HepG2 (cell line): ENCODE measurements at regions not wholly inside any gene's neighbourhood (a gene's known extent, or its start where the extent isn't known, plus 50 kb on each side); places are given as distances from the start of the nearest gene placed in this dataset.
"Not testable (repeated sequence)": the region's sequence is repeated elsewhere in the genome, so short reads cannot be mapped to it uniquely, and the experiment has no call there.

Experiments
- ATAC-seq: fragments of 200-7000 bp; cut with Tn5 transposase; 3 replicates; pipeline ENCODE4 v1.9.1; 2020; ENCODE audit warnings: mild to moderate bottlenecking, moderate library complexity
- BruUV-seq: library from RNA; stranded (reverse); fragments of 400-500 nt; replicated peaks from 2 replicates; lab custom pipeline; 2021; lab: Mats Ljungman, UMichigan
- CTCF ChIA-PET: fragments of 300-600 bp; formaldehyde crosslinking; extraction: SDS; loops from one replicate; lab custom pipeline; 2021; ENCODE audit warnings: low total read pairs, inconsistent platforms, low intra/inter-chr PET ratio; lab: Yijun Ruan, JAX
- POLR2A ChIA-PET: fragments of 350-600 bp; sonication (Branson Sonifier 250); formaldehyde crosslinking; loops from one replicate; lab custom pipeline; 2020; ENCODE audit warnings: antibody characterized with exemption, inconsistent platforms; lab: Yijun Ruan, JAX
- DNase-seq: peaks from one replicate; pipeline ENCODE4 v3.0.0-alpha.2; 2015; ENCODE audit warnings: low spot score
- FAIRE-seq: peaks from 3 replicates; lab custom pipeline; 2011; peaks lifted over from hg19 to GRCh38; lab: Jason Lieb, UNC
- H2AFZ ChIP-seq: one replicate; pipeline ENCODE4 v1.6.1; 2011; ENCODE audit warnings: low read length, inconsistent platforms
- H3K27ac ChIP-seq: fragments of 300-600 bp; 3 replicates; pipeline ENCODE4 v1.8.0; 2011; ENCODE audit warnings: mixed run types, mild to moderate bottlenecking, mixed read lengths, low read length, inconsistent platforms; ENCODE audit not compliant: insufficient read depth; ENCODE audit errors: extremely low read length
- H3K27me3 ChIP-seq, 2 experiments: fragments of 200-600 bp in 1 of 2; 2 replicates in 1 of 2; 3 replicates in 1 of 2; pipeline versions ENCODE4 v1.6.0 to v1.8.0; 2011; ENCODE audit warnings: low read length in 2 of 2, mild to moderate bottlenecking in 2 of 2, moderate library complexity in 2 of 2, inconsistent platforms in 1 of 2; ENCODE audit not compliant: insufficient read depth in 2 of 2, control insufficient read depth in 1 of 2
- H3K36me3 ChIP-seq, 2 experiments: fragments of 200-600 bp in 1 of 2; replicated peaks in 1 of 2; 2 replicates in 1 of 2; 3 replicates in 1 of 2; pipeline versions ENCODE4 v1.5.1 to v1.8.0; 2011; ENCODE audit warnings: low read length in 2 of 2, inconsistent platforms in 1 of 2; ENCODE audit not compliant: insufficient read depth in 2 of 2, control insufficient read depth in 1 of 2
- H3K4me1 ChIP-seq: 2 replicates; pipeline ENCODE4 v1.5.1; 2012; ENCODE audit warnings: low read length, inconsistent platforms; ENCODE audit not compliant: insufficient read depth
- H3K4me2 ChIP-seq: 2 replicates; pipeline ENCODE4 v1.6.0; 2011; ENCODE audit warnings: low read depth, low read length, inconsistent platforms
- H3K4me3 ChIP-seq, 3 experiments: fragments of 200-600 bp in 1 of 3; sonication (generic), shearing (Covaris generic) in 1 of 3; replicated peaks in 1 of 3; 2 replicates each; pipeline ENCODE4 v1.5.1; 2011 to 2016; ENCODE audit warnings: low read length in 3 of 3, inconsistent platforms in 2 of 3, low read depth in 2 of 3, mild to moderate bottlenecking in 2 of 3, control low read depth in 1 of 3, mixed read lengths in 1 of 3; ENCODE audit not compliant: insufficient read depth in 1 of 3
- H3K79me2 ChIP-seq: one replicate; pipeline ENCODE4 v1.6.1; 2011; ENCODE audit warnings: low read length, inconsistent platforms; ENCODE audit not compliant: insufficient read depth
- H3K9ac ChIP-seq: 2 replicates; pipeline ENCODE4 v1.6.0; 2011; ENCODE audit warnings: mild to moderate bottlenecking, low read depth, low read length, inconsistent platforms; ENCODE audit not compliant: insufficient read depth
- H3K9me3 ChIP-seq: 2 replicates; pipeline ENCODE4 v1.5.1; 2012; ENCODE audit warnings: mild to moderate bottlenecking, low read length
- H4K20me1 ChIP-seq: 2 replicates; pipeline ENCODE4 v1.6.0; 2011; ENCODE audit warnings: inconsistent platforms, mild to moderate bottlenecking, low read length, moderate library complexity; ENCODE audit not compliant: insufficient read depth
- SKI ChIP-seq: fragments of 450-650 bp; IDR thresholded peaks from one replicate; pipeline ENCODE4 v1.6.1; 2018; ENCODE audit warnings: mild to moderate bottlenecking; ENCODE audit not compliant: partially characterized antibody
- ZNF253 ChIP-seq: sonication (generic); formaldehyde crosslinking; IDR thresholded peaks from 2 replicates; pipeline ENCODE4 v1.8.0; 2022; ENCODE audit warnings: mild to moderate bottlenecking, missing genetic modification reagents, borderline replicate concordance
- WGBS: methylation state at CpG from one replicate; pipeline ENCODE4 v1.1.6; 2017; ENCODE audit warnings: low lambda C conversion rate; 5-methylcytosine and 5-hydroxymethylcytosine counted together
- in situ Hi-C: cut with HindIII; loops from 2 replicates; pipeline ENCODE4 v1.10.0; 2017; ENCODE audit warnings: low pct_unique_long_range_greater_than_20kb; ENCODE audit not compliant: extremely low pct_ligation_motif_present
- intact Hi-C: fragments of 100-400 bp; cut with micrococcal nuclease; formaldehyde crosslinking; loops from one replicate; pipeline ENCODE4 v1.10.0; 2022; ENCODE audit not compliant: unreplicated experiment
- TF ChIP-seq, protein P1 (sequence below): sonication (generic); formaldehyde crosslinking; IDR thresholded peaks from 2 replicates; pipeline ENCODE4 v1.4.0; 2020; ENCODE audit warnings: missing genetic modification reagents
- TF ChIP-seq, protein P2 (sequence below): sonication (generic); formaldehyde crosslinking; IDR thresholded peaks from 2 replicates; pipeline ENCODE4 v1.4.0; 2020; ENCODE audit warnings: missing genetic modification reagents
- TF ChIP-seq, protein P3 (sequence below): sonication (generic); formaldehyde crosslinking; IDR thresholded peaks from 2 replicates; pipeline ENCODE4 v1.9.0; 2021; ENCODE audit warnings: missing genetic modification reagents, mild to moderate bottlenecking, borderline replicate concordance

DNA sequence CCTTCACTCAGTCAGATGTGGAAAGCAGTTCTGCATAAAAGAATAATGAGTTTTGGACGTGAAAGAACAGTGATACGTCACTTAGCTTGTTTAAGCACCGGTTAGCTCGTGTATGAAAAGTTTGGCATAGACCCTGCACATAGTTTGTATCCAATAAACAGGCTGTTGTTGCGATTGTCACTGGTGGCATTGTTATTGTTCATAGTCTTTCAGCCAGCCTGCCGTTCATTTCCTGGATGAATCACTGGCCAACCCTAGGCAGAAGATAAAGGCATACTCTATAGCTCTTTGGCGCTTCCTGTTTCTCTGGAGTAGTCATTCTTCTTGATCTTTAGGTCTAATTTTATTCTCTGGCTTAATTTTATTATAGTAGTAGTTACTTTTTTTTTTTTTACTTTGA is 57.8 kb upstream of the ANKRD30A start (continued):
- TF ChIP-seq, protein P1, sequence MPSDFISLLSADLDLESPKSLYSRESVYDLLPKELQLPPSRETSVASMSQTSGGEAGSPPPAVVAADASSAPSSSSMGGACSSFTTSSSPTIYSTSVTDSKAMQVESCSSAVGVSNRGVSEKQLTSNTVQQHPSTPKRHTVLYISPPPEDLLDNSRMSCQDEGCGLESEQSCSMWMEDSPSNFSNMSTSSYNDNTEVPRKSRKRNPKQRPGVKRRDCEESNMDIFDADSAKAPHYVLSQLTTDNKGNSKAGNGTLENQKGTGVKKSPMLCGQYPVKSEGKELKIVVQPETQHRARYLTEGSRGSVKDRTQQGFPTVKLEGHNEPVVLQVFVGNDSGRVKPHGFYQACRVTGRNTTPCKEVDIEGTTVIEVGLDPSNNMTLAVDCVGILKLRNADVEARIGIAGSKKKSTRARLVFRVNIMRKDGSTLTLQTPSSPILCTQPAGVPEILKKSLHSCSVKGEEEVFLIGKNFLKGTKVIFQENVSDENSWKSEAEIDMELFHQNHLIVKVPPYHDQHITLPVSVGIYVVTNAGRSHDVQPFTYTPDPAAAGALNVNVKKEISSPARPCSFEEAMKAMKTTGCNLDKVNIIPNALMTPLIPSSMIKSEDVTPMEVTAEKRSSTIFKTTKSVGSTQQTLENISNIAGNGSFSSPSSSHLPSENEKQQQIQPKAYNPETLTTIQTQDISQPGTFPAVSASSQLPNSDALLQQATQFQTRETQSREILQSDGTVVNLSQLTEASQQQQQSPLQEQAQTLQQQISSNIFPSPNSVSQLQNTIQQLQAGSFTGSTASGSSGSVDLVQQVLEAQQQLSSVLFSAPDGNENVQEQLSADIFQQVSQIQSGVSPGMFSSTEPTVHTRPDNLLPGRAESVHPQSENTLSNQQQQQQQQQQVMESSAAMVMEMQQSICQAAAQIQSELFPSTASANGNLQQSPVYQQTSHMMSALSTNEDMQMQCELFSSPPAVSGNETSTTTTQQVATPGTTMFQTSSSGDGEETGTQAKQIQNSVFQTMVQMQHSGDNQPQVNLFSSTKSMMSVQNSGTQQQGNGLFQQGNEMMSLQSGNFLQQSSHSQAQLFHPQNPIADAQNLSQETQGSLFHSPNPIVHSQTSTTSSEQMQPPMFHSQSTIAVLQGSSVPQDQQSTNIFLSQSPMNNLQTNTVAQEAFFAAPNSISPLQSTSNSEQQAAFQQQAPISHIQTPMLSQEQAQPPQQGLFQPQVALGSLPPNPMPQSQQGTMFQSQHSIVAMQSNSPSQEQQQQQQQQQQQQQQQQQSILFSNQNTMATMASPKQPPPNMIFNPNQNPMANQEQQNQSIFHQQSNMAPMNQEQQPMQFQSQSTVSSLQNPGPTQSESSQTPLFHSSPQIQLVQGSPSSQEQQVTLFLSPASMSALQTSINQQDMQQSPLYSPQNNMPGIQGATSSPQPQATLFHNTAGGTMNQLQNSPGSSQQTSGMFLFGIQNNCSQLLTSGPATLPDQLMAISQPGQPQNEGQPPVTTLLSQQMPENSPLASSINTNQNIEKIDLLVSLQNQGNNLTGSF (CRISPR knock-in tag), result no peak
- TF ChIP-seq SKI (no peak), ZNF253 (CRISPR knock-in tag) (no peak)
- TF ChIP-seq, protein P2, sequence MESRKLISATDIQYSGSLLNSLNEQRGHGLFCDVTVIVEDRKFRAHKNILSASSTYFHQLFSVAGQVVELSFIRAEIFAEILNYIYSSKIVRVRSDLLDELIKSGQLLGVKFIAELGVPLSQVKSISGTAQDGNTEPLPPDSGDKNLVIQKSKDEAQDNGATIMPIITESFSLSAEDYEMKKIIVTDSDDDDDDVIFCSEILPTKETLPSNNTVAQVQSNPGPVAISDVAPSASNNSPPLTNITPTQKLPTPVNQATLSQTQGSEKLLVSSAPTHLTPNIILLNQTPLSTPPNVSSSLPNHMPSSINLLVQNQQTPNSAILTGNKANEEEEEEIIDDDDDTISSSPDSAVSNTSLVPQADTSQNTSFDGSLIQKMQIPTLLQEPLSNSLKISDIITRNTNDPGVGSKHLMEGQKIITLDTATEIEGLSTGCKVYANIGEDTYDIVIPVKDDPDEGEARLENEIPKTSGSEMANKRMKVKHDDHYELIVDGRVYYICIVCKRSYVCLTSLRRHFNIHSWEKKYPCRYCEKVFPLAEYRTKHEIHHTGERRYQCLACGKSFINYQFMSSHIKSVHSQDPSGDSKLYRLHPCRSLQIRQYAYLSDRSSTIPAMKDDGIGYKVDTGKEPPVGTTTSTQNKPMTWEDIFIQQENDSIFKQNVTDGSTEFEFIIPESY (CRISPR knock-in tag), result no peak
- TF ChIP-seq, protein P3, sequence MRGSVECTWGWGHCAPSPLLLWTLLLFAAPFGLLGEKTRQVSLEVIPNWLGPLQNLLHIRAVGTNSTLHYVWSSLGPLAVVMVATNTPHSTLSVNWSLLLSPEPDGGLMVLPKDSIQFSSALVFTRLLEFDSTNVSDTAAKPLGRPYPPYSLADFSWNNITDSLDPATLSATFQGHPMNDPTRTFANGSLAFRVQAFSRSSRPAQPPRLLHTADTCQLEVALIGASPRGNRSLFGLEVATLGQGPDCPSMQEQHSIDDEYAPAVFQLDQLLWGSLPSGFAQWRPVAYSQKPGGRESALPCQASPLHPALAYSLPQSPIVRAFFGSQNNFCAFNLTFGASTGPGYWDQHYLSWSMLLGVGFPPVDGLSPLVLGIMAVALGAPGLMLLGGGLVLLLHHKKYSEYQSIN, result no peak
- TF ChIP-seq, all 625 proteins: peak for 0

DNA sequence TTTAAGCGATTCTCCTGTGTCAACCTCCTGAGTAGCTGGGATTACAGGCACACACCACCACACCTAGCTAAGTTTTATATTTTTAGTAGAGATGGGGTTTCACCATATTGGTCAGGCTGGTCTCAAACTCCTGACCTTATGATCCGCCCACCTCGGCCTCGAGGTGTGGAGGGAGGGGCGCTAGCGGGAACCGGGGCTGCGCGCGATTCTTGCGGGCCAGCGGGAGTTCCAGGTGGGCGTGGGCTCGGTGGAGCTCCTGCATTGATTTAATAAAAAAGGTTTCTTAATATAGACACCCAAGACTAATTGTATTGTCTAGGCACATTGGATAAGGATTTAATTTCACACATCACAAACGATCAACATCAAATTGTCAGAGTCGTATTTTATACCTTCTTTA is 63.1 kb upstream of the ANKRD30A start:
- H2AFZ ChIP-seq, H3K4me2 ChIP-seq, CTCF ChIA-PET, in situ Hi-C loops, H3K4me1 ChIP-seq, H3K9ac ChIP-seq, FAIRE-seq, H3K79me2 ChIP-seq, H3K36me3 ChIP-seq, H3K4me3 ChIP-seq, ATAC-seq, POLR2A ChIA-PET, H3K27me3 ChIP-seq, H3K9me3 ChIP-seq, H4K20me1 ChIP-seq, intact Hi-C loops, DNase-seq, H3K27ac ChIP-seq, BruUV-seq: not testable (repeated sequence)
- 60% methylated on average over 16 of the region's 16 CpGs for WGBS
